ENCODE measurements at regions not wholly inside any gene's neighbourhood (a gene's known extent, or its start where the extent isn't known, plus 50 kb on each side); places are given as distances from the start of the nearest gene placed in this dataset.
"Not testable (repeated sequence)": the region's sequence is repeated elsewhere in the genome, so short reads cannot be mapped to it uniquely, and the experiment has no call there.

DNA sequence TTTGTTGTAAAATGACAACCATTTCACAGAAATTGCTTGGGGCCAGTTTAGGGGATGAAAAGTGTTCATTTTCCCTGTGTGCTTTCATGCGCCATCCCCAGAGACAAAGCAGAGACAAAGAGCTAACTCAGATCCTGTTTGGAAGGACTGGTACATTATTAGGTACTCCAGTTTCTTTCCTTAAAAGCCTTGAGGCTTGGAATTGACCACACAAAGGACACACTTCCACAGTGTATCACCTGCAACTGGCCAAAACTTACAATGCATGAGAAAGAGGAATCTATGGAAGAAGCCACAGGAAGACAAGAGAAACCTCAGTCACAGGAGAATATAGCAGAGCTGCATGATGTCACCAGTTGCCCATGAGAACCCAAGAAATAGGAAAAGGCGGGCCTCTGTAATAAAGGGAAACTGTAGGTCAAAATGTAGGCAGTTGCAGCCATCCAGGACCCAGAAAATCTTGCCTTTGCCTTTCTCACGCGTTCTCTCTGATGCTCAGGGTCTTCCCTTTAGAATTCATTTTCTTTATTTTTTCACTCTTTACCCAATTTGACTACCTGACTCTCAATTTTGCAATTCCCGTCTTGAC, 339.0 kb downstream of the RMST start:
- no peak for DNase-seq

DNA sequence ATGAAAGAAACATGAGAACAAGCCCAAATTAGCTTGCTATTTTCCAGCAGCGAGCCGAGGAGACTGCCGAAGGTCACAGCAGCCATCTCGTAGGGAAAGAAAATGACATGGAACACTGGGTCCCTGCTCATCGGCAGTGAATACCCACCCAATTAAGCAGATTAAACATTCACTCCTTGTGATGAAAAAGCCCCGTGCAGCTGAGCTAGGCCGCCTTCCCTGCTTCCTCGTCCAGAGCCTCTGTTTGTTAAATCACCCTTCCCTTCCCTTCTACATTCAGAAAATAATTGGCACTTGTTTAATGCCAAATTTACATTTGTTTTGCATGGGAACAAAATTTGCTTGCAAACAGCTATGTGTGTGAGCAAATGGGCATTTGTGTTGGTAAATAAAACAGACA, 342.5 kb downstream of the RMST start:
- no peak for DNase-seq

DNA sequence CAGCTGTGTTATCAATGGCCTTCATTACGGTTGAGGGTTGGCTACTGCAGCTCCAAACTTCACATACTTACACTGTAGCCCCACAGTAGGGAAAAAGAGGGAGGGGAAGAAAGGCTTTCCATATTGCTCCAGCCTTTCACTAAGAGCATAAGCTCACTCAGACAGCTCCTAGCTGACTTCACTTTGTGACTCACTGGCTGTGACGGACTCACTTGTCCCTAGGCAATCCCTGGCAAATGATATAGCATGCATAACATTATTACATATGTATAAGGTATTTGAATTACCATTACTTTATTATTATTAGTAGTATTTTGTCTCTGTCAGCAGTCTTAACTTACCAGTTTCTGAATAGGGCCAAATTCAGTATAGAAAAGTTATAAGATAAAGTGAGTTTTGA, 350.7 kb downstream of the RMST start:
- DNase-seq = no peak

DNA sequence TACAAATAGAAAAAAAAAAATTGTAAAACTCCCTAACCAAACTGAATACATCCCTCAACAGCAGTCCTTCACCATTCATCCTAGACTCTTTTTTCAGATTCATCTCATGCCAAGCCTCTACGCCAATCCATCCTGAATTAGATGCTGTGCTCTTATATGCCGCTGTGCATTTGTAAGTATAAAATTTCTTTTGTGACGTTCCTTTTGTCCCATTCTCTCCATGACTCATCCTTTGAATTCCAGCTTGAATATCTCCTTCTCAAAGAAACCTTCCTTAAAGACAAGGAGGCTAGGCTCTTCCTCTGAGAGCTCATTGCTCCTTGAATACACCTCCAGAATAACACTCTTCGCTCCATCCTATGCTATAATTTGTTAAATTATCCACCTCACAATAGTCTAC, 359.2 kb downstream of the RMST start:
- no peak for DNase-seq

DNA sequence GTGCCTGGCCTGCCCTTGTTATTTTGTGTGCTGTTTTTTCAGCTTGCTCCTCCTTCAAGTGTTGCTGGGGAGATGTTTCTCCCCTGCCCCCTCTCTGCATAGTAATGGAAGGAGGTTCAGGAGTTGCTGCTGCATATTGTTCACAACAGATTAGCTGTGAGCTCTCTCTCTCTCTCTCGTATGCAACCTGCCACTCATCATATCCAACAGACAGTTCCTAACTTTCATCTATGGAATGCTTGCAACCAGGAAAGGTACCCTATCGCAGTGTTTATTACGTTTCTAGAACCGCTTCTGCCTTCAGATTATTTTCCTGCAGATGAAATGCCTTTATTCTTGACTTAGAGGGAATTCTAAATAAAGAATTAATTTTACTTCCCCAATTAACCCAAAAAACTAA, 372.9 kb downstream of the RMST start:
- DNase-seq = no peak

DNA sequence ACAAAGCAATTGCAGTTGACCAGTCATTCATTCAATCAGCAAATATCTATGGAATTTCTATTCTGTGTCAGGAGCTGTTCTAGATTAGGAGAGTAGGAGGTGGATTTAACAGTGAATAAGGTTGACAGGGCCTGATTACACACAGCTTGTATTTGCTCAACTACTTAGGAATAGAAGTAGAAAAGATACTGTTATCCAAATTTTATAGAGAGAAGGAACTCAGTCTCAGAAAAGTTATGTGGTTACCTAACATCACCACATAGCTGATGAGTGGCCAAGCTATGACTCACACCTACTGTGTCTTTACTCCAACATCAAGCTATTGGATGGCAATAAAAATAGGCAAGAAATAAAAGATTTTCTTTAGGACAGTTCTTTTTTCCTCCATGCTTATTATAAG, 374.8 kb downstream of the RMST start:
- no peak for DNase-seq

DNA sequence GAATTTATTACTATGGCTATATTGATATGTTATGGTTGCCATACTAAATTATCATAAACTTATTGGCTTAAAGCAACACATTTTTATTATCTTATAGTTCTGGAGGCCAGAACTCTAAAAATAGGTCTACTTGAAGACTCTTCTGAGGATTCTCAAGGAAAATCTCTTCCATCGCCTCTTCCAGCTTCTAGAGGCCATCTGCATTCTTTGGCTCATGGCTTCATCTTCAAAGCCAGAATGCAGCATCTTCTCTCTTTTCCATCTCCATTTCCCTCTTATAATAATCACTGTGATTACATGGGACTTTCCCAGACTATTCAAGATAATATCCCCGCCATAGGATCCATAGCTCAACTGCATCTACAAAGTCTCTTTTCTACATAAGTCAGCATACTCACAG, 385.4 kb downstream of the RMST start:
- no peak for DNase-seq

DNA sequence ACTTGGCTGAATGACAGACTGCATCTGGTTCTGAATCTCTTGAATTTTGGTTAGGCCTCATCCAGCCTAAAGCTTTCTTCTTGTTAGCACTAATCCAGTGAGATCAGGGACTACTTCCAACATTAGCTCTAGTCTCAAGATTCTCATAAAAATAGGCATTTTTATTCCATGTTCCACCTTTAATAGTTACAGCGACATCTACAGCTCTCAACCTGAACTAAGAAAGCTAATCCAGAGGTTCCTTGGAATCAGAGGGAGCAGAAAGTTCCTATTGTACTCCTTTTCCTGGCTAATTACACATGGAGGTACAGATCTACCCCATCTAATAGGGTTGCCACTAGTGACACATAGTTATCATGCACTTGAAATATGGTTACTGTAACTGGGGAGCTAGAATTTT, 391.9 kb downstream of the RMST start:
- no peak for DNase-seq

DNA sequence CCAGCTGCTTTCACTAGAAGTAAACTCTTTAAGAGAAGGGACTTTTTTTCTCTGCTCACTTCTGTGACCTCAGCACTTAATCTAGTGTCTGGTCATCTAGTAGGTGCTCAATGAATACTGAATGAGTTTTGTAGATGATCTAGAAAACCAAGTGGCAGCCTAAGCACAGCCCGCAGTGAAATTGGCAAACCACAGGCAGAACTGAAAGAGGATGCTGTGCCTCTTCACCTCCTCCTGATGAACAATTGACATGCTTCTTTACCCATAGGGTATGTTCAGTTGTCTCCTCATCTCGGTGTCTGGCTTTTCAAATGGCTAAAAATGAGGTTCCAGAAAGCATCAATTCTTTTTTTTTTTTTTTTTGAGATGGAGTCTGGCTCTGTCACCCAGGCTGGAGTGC, 399.5 kb downstream of the RMST start:
- no peak for DNase-seq

DNA sequence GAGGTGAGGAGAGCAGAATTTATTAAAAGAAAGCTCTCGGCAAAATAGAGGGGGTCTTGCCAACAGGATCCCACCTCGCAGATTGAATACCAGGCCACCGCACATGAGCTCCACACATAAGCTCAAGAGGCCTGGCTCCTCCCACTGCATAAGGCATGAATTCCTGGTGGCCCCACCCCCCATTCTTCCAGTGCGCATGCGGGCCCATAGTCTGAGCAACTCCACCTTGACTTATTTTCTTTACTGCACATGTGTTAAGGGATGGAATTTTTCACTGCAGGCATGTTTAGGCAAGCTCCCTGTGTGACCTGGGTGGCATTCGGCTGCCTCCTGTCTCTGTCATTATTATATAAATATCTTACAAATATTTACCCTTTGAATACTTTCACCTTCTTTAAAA, 412.5 kb downstream of the RMST start:
- no peak for DNase-seq

DNA sequence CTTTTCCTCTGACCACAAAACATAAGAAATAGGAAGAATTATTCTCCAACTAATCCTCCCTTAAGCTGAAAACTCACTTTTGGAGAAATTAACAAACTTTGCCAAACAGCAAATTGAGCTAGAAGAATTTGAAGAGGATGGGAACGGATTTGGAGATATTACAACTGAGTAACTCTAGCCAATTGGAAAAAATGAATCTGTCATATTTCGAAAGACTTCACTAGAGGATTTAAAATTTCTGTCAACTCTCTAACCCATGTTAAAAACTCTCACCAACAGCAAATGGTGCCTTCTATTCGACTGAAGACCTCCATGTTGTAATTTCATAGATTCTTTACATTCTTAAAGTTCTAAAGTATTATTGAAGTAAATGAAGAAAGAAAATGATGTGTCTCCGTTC, 414.2 kb downstream of the RMST start:
- no peak for DNase-seq

DNA sequence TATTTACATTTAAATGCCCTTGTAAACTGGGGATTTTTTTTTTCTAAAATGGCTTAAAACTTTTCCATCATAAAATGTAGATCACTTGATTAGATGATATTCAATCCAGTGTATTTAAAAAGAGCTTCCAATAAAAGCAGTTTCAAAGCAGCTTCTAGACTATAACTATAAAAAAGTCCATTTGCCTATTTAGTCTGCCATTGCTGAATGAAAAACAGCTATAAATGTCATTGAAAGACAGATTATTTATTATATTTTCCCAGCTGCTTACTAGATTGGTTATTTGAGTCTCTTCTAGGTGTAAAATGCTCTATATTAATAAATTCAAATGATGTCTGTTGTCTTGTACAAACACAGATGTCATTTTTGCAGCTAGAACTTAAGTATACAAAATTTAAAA, 414.8 kb downstream of the RMST start:
- DNase-seq = no peak

DNA sequence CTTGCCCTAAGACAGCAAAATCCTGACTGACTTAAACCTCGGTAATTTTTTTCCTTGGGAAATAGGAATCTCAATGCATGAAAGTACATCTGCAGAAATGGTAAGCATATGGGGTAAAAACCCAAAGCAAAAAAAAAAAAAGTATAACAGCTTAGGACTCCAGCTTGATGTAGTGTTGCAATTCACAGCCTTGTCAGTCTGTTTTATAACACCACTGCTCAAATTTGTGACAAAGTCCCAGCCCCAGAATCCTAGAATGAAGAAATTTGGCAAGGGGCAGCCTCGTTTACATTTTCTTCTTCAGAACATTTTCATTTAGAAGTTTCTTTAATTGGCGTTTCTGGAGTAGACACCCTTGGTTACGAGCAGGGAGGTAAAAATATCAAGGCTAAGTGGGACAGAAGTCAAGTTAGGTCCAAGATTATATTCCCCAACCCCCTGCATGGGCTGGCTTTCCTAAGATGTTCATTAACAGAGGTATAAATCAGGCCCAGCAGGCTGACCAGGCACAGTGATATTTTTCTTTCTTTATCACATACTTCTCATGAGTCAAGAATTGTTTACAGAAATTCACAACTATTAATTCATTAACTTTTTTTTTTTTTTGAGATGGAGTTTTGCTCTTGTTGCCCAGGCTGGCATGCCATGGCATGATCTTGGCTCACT, 424.0 kb downstream of the RMST start:
- DNase-seq = no peak

DNA sequence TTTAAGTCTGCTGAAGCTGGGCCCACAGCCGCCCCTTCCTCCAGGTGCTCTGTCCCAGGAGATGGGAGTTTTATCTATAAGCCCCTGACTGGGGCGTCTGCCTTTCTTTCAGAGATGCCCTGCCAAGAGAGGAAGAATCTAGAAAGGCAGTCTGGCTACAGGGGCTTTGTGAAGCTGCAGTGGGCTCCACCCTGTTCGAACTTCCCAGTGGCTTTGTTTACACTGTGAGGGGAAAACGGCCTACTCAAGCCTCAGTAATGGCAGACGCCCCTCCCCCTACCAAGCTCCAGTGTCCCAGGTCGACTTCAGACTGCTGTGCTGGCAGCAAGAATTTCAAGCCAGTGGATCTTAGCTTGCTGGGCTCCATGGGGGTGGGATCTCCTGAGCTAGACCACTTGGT, 435.3 kb downstream of the RMST start:
- DNase-seq = not testable (repeated sequence)

DNA sequence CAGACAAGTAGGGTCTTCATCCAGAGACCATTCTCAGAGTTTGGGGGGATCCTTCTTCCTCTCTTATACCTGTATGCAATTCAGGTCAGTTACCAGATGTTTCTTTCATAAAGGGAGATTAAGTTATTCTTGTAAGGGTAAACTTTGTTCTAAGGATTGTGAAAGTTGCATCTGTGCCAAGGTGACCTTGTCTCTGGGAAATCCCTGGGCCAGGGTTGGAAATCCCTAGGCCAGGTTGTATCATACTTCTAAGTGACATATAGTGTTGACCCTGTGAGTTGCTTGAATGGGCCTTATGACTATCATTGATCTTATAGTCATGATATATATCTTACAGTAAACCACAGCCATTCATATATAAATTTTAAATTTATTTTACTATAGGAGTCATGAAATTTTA, 436.9 kb downstream of the RMST start:
- DNase-seq = no peak

DNA sequence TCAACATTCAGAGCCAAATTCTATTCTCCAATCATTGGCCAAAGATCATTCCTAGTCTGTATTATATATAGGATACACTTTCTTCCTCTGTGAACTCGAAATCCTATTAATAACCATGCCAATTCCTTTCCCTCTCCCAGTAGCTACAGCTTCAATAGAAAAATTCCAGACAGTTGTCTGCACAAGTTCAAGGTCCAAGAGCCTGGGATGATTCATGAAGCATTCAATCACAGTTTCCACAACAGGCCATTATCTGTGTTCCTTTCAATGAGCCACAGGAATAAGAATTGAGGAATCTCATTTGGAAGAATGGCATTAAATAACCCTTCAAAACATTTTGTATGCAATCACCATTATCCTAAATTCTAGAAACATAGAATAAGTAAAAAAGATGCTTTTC, 437.4 kb downstream of the RMST start:
- DNase-seq = no peak

DNA sequence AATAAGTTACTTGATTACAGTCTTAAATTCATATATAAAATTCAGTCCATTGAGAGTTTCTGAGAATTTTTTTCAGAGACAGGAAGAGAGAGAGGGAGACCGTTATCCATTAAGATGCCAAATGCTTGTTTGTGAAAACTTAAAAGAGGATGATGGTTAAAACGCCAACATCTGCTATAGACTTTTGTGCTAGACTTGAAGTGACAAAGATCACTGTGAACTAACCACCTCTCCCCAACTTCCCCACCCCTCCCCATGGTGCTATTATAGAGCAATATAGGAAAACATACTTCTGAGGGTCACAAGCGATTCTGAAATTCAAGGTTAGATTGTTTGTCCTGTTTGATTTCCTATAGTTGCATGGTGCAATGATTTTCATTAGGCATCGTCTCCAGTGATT, 440.8 kb downstream of the RMST start:
- DNase-seq = no peak

DNA sequence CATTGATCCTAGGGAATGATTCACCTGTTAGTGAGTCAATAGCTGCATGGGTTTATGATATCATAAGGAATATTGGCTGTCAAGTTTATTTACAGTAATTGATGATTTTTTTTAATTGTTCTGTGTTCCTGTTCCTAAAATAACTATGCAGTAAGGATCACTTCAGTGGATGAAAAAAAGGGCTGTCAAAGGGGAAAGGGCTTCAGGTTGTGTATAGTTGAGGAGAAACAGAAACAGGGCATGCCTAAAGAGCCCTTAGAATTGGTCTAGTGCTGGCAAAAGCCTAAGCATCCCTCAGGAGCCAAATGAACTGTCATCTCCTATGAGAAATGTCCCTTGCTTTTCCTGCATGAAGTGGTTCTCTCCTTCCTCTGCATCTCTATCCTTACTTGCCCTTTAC, 444.9 kb downstream of the RMST start:
- DNase-seq = no peak

DNA sequence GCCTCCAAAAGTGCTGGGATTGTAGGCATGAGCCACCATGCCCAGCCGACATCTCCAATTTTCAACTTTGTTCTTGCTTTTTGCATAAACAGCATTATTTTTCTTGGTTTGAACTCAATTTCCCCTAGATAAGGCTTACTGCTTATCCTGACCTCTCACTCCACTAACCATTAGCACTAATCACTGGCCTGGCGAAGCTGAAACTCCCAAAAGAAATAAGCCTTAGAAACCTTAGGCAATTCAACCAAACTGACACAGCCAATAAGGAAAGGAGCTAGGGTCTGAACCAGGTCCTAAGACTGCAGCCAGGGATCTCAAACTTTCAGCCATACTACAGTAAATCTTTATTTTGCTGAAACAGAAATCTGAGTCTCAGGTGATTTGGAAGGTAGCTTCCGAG, 448.0 kb downstream of the RMST start:
- DNase-seq = no peak

DNA sequence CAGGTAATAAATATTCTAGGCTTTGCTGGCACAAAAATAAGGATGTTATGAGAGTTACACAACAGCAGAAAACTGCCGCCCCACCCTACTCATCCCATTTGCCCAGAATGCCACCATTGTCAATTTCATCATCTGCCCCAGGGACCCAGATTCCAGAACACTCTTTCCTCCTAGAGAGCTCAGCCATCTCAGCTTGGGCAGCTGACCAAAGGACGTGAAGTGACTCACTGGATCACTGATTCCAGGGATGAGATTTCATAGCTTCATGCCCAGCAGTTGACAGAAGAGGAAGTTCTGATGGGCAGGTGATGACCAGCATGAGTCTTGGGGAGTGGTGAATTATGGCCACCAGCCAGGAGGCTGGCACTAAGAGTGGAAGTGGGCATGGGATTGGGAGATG, 450.3 kb downstream of the RMST start:
- no peak for DNase-seq

DNA sequence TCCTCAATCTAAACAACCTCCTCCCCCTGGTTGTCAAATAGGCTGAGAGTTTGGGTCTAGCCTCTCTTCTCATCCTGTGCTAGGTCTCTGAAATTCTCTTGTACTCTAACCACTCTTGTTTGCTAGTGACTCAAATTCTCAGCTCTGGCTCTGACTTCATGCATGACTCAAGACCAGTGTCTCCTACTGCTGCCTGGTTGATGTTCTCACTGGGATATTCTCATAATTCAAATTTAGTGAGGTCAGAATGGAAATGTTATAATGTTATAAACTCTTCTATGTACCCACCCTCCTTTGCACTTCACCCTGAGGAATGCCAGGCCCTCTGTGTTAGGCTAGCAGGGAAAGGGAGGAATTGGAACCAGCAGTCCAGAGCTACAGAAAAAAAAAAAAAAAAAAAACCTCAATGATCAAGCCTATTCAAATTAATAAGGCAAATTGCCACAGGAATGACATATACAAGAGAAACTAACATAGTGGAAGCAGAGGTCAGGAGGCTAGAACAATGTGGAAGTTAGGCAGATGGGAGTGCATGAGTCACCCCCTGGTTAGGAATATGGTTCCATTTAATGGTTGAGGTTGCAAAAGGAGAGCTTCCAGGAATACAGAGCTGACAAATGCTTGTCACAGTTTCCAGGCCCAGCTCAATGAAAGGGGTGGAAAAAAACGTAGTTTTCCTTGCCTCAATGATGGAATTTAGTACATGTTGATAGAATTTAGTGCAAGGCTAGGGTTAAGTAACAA, 459.5 kb downstream of the RMST start:
- DNase-seq = no peak

DNA sequence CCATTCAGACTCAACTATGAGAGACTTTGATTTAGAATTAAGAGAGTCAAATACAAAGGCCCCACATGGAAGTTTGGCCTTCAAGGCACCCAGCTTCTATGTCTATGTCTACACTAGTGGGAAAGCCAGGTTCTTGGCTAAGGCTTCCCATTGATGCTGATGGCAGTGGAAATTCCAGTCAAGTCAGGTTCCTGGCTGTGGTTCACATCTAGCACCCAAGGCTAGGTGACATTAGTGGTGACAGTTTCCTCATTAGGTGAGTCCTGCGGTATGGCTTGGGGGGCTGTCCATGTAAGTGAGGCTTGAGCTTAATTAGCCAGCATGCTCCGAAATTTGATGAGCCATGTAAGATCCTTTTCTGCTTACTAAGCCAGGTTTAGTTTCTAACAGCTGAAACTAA, 460.9 kb downstream of the RMST start:
- no peak for DNase-seq

DNA sequence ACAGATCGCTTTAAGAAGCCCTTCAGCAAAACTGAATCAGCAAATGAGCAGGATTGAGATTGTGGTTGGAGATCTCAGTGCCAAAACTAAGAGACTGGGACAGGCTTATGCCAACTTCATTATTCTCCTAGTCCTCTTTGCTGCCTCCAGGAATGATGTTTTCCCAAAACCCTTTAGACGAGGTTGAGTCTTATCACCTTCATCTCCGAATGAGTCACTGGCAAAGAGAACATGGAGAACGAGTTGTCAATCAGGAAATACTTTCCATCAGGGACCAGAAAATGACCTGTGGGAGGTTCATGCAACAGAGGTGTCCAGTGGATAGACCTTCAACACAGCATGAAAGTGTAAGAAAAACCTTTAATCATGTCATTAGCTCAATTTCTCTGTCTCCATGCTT, 461.5 kb downstream of the RMST start:
- no peak for DNase-seq

DNA sequence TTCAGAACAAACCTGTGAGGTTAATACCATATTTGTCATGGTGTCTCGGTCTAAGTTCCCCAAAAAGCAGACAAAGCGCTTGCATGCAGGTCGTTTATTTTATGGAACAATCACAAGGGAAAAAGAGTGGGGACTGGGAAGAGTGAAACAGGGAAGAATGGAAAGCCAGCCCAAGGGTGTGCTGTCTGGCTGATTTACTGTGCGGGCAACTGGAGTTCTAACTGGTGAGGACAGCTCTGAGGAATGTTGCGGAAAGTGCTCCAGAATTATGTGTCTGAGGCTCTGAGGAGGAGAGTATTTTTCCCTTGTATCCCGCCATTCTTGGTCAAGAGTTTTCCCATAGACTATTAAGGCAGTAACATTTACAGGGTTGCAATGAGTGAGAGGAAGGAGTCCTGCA, 465.4 kb downstream of the RMST start:
- DNase-seq = no peak

DNA sequence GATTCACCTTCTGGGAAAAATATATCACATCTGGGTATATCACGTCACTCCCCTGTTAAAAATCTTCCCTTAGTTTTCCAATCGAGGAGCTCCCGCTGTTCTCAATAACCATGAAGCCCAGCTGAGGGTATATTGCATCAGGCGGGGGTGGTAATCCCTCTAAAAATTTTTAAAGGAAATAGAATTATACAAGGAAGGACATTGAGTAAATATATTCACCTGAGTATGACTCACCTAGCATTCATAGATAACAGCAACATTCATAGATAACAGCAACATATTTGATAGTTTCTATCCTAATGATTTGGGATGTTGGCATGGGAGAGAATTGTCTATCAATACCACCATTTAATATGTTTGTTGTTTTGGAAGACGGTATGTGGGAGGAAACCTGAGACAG, 473.6 kb downstream of the RMST start:
- no peak for DNase-seq

Measured in NCI-H1105 (cell line).